ENCODE measurements at regions not wholly inside any gene's neighbourhood (a gene's known extent, or its start where the extent isn't known, plus 50 kb on each side); places are given as distances from the start of the nearest gene placed in this dataset.

GRCh38 chr4:103425406-103425805, 227.3 kb upstream of the CENPE start:
- ChIA-PET CTCF (no interaction called here), POLR2A (no interaction called here)
- no peak overlapping the region for H3K27ac Mint-ChIP-seq
- Histone ChIP-seq H3K4me3 (ENCODE audit: control extremely low read depth in 1 of 5, extremely low read depth in 1 of 5, insufficient read depth in 1 of 5, low read depth in 2 of 5, low read length in 4 of 5) (no peak overlapping the region), H3K4me2 (replicated peaks; ENCODE audit: low read depth, low read length, poor library complexity, severe bottlenecking) (no peak overlapping the region), H3K9me3 (ENCODE audit: control extremely low read depth in 1 of 3, control insufficient read depth in 2 of 3, insufficient read depth in 1 of 3, low read length in 2 of 3) (peaks cover 0 to 3% (median 0%) of the 10 kb centered on the region in 3 donors), H3K27me3 (replicated peaks in 1 of 4; ENCODE audit: control extremely low read depth in 1 of 4, control insufficient read depth in 3 of 4, insufficient read depth in 4 of 4, low read length in 3 of 4) (no peaks in the 10 kb centered on the region), H3K79me2 (ENCODE audit: control insufficient read depth, insufficient read depth, low read length) (no peaks in the 10 kb centered on the region), H4K20me1 (ENCODE audit: control insufficient read depth, insufficient read depth, low read length, poor library complexity, severe bottlenecking) (no peaks in the 10 kb centered on the region), H2AFZ (ENCODE audit: insufficient read depth, low read depth, low read length, poor library complexity, severe bottlenecking) (no peak overlapping the region), H3K4me1 (ENCODE audit: control insufficient read depth in 2 of 2, insufficient read depth in 2 of 2, low read length in 2 of 2) (no peaks in the 10 kb centered on the region), H3K36me3 (replicated peaks in 1 of 2; ENCODE audit: control extremely low read depth in 1 of 2, control insufficient read depth in 1 of 2, extremely low read depth in 1 of 2, insufficient read depth in 2 of 2, low read length in 1 of 2) (no peaks in the 10 kb centered on the region), H3K9ac (ENCODE audit: low read length) (no peak overlapping the region), H3K27ac (ENCODE audit: low read length in 2 of 2) (no peak overlapping the region)
- no peaks in the 10 kb centered on the region for H3K4me1 Mint-ChIP-seq
- TF ChIP-seq CTCF (IDR thresholded peaks at IDR 0.05) (no peak), EZH2 (IDR thresholded peaks at IDR 0.05; ENCODE audit: borderline replicate concordance, insufficient read depth, low read depth, low read length, poor library complexity, severe bottlenecking) (no peak)
- ATAC-seq (ENCODE audit: low read depth), result no peak
- DNase-seq, result no peak
- intact Hi-C loops (cut with micrococcal nuclease), result no loop called here
- no peaks in the 10 kb centered on the region for H3K27me3 Mint-ChIP-seq
- no peaks in the 10 kb centered on the region for H3K9me3 Mint-ChIP-seq (ENCODE audit: insufficient read depth)
- WGBS (ENCODE audit: insufficient coverage), result no CpG with 5 or more reads among the region's 1 CpG
- H3K4me3 Mint-ChIP-seq, result no peak overlapping the region

GRCh38 chr4:103424853-103425252, 226.7 kb upstream of the CENPE start:
- peaks cover 0 to 3% (median 0%) of the 10 kb centered on the region in 3 donors for H3K9me3 ChIP-seq (ENCODE audit: control extremely low read depth in 1 of 3, control insufficient read depth in 2 of 3, insufficient read depth in 1 of 3, low read length in 2 of 3)
- no peaks in the 10 kb centered on the region for H3K27me3 Mint-ChIP-seq
- H3K27ac Mint-ChIP-seq, result no peak overlapping the region
- H3K9me3 Mint-ChIP-seq (ENCODE audit: insufficient read depth), result no peaks in the 10 kb centered on the region
- intact Hi-C loops (cut with micrococcal nuclease), result no loop called here
- H3K79me2 ChIP-seq (ENCODE audit: control insufficient read depth, insufficient read depth, low read length), result no peaks in the 10 kb centered on the region
- no peak for TF ChIP-seq CTCF (IDR thresholded peaks at IDR 0.05)
- no peak for TF ChIP-seq EZH2 (IDR thresholded peaks at IDR 0.05; ENCODE audit: borderline replicate concordance, insufficient read depth, low read depth, low read length, poor library complexity, severe bottlenecking)
- no peaks in the 10 kb centered on the region for H3K4me1 Mint-ChIP-seq
- H3K4me3 Mint-ChIP-seq, result no peak overlapping the region
- DNase-seq, result no peak
- no peak overlapping the region for H3K9ac ChIP-seq (ENCODE audit: low read length)
- H3K36me3 ChIP-seq (replicated peaks in 1 of 2; ENCODE audit: control extremely low read depth in 1 of 2, control insufficient read depth in 1 of 2, extremely low read depth in 1 of 2, insufficient read depth in 2 of 2, low read length in 1 of 2), result no peaks in the 10 kb centered on the region
- no peaks in the 10 kb centered on the region for H3K27me3 ChIP-seq (replicated peaks in 1 of 4; ENCODE audit: control extremely low read depth in 1 of 4, control insufficient read depth in 3 of 4, insufficient read depth in 4 of 4, low read length in 3 of 4)
- H3K4me1 ChIP-seq (ENCODE audit: control insufficient read depth in 2 of 2, insufficient read depth in 2 of 2, low read length in 2 of 2), result no peaks in the 10 kb centered on the region
- no peak overlapping the region for H3K27ac ChIP-seq (ENCODE audit: low read length in 2 of 2)
- ChIA-PET CTCF (no interaction called here), POLR2A (no interaction called here)
- H3K4me3 ChIP-seq (ENCODE audit: control extremely low read depth in 1 of 5, extremely low read depth in 1 of 5, insufficient read depth in 1 of 5, low read depth in 2 of 5, low read length in 4 of 5), result no peak overlapping the region
- no peaks in the 10 kb centered on the region for H4K20me1 ChIP-seq (ENCODE audit: control insufficient read depth, insufficient read depth, low read length, poor library complexity, severe bottlenecking)
- WGBS (ENCODE audit: insufficient coverage), result 0% methylated on average over 1 of the region's 2 CpGs
- no peak for ATAC-seq (ENCODE audit: low read depth)
- H3K4me2 ChIP-seq (replicated peaks; ENCODE audit: low read depth, low read length, poor library complexity, severe bottlenecking), result no peak overlapping the region
- no peak overlapping the region for H2AFZ ChIP-seq (ENCODE audit: insufficient read depth, low read depth, low read length, poor library complexity, severe bottlenecking)

Measured in B cell (primary cell).